ENCODE measurements at regions not wholly inside any gene's neighbourhood (a gene's known extent, or its start where the extent isn't known, plus 50 kb on each side); places are given as distances from the start of the nearest gene placed in this dataset.

DNA sequence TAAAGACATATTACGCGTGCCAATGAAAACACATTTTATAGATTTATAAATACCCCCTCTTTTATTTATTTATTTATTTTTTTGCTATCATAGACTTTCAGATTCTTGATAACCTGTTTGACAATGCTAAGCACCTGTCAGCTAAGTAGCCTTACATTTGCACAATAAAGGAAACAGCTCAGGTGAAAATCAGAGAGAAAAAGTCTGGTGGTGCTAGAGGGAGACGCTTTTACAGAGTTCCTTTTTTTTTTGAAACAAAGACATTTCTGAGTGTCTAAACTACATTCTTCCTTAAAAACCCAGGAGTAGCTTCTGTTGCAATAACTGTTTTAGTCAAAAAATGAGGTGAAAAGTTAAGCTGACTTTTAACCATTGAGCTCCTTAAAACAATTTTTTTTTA, 1611.6 kb downstream of the NCAM2 start:
- Histone ChIP-seq H2AFZ (ENCODE audit: low read depth, low read length) (no peak overlapping the region), H3K9ac (ENCODE audit: low read length) (no peak overlapping the region), H3K36me3 (replicated peaks; ENCODE audit: low read depth, low read length) (no peaks in the 10 kb centered on the region), H4K20me1 (ENCODE audit: insufficient read depth, low read length) (no peaks in the 10 kb centered on the region), H3K4me3 (ENCODE audit: low read length) (no peak overlapping the region), H3K4me1 (ENCODE audit: low read length) (no peaks in the 10 kb centered on the region), H3K79me2 (ENCODE audit: low read length) (no peaks in the 10 kb centered on the region), H3K27me3 (ENCODE audit: low read depth, low read length) (no peaks in the 10 kb centered on the region), H3K4me2 (ENCODE audit: low read length) (no peak overlapping the region), H3K27ac (ENCODE audit: low read length) (no peak overlapping the region), H3K9me3 (ENCODE audit: insufficient read depth, low read length) (no peaks in the 10 kb centered on the region)
- TF ChIP-seq EZH2phosphoT487 (IDR thresholded peaks at IDR 0.05; ENCODE audit: low read depth): no peak
- TF ChIP-seq, protein P1, sequence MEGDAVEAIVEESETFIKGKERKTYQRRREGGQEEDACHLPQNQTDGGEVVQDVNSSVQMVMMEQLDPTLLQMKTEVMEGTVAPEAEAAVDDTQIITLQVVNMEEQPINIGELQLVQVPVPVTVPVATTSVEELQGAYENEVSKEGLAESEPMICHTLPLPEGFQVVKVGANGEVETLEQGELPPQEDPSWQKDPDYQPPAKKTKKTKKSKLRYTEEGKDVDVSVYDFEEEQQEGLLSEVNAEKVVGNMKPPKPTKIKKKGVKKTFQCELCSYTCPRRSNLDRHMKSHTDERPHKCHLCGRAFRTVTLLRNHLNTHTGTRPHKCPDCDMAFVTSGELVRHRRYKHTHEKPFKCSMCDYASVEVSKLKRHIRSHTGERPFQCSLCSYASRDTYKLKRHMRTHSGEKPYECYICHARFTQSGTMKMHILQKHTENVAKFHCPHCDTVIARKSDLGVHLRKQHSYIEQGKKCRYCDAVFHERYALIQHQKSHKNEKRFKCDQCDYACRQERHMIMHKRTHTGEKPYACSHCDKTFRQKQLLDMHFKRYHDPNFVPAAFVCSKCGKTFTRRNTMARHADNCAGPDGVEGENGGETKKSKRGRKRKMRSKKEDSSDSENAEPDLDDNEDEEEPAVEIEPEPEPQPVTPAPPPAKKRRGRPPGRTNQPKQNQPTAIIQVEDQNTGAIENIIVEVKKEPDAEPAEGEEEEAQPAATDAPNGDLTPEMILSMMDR (IDR thresholded peaks at IDR 0.05; ENCODE audit: low read depth, low read length): no peak

DNA sequence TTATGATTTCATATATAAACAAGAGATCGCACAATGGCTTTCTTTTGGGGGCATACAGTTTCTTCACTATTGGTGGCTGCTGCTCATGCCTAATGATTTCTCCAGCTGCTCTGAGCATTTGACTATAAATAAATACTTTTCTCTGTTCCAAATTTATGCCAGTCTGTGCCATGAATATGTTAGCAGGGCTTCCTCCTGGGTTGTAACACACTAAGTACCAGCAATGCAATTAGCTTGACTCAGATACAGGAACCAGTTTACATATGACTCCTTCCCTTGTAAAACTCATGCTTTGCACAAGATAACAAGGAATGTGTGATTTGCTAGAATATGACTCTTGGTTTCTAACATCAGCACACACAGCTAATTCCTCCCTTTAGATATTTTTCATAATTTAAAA, 1629.7 kb downstream of the NCAM2 start:
- no peaks in the 10 kb centered on the region for H3K27me3 ChIP-seq (ENCODE audit: low read depth, low read length)
- no peaks in the 10 kb centered on the region for H3K36me3 ChIP-seq (replicated peaks; ENCODE audit: low read depth, low read length)
- no peak overlapping the region for H3K27ac ChIP-seq (ENCODE audit: low read length)
- no peak overlapping the region for H3K4me3 ChIP-seq (ENCODE audit: low read length)
- H3K4me1 ChIP-seq (ENCODE audit: low read length): no peaks in the 10 kb centered on the region; the same call in 1 of the 2 replicates
- no peak overlapping the region for H3K4me2 ChIP-seq (ENCODE audit: low read length)
- H4K20me1 ChIP-seq (ENCODE audit: insufficient read depth, low read length): no peaks in the 10 kb centered on the region
- TF ChIP-seq EZH2phosphoT487 (IDR thresholded peaks at IDR 0.05; ENCODE audit: low read depth): no peak
- TF ChIP-seq, protein P1 (IDR thresholded peaks at IDR 0.05; ENCODE audit: low read depth, low read length): no peak
- H2AFZ ChIP-seq (ENCODE audit: low read depth, low read length): no peak overlapping the region
- no peak overlapping the region for H3K9ac ChIP-seq (ENCODE audit: low read length)
- H3K79me2 ChIP-seq (ENCODE audit: low read length): no peaks in the 10 kb centered on the region
- H3K9me3 ChIP-seq (ENCODE audit: insufficient read depth, low read length): no peaks in the 10 kb centered on the region

DNA sequence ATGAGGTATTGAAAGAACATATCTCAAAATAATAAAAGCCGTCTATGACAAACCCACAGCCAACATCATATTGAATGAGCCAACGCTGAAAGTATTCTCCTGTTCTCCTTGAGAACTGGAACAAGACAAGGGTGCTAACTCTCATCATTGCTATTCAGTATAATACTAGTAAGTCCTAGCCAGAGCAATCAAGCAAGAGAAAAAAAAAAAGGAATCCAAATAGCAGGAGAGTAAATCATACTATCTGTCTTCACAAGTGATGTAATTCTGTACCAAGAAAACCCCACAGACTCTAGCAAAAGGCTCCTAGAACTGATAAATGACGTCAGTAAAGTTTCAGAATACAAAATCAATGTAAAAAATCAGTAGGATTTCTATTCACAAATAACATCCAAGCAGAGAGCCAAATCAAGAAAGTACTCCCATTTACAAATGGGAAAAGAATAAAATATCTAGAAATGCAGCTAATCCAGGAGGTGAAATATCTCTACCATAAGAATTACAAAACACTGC, 1632.8 kb downstream of the NCAM2 start:
- H3K27me3 ChIP-seq (ENCODE audit: low read depth, low read length): no peaks in the 10 kb centered on the region
- no peak overlapping the region for H2AFZ ChIP-seq (ENCODE audit: low read depth, low read length)
- no peaks in the 10 kb centered on the region for H3K79me2 ChIP-seq (ENCODE audit: low read length)
- no peaks in the 10 kb centered on the region for H4K20me1 ChIP-seq (ENCODE audit: insufficient read depth, low read length)
- H3K4me3 ChIP-seq (ENCODE audit: low read length): no peak overlapping the region
- TF ChIP-seq, protein P1 (IDR thresholded peaks at IDR 0.05; ENCODE audit: low read depth, low read length): no peak
- no peak for TF ChIP-seq EZH2phosphoT487 (IDR thresholded peaks at IDR 0.05; ENCODE audit: low read depth)
- H3K4me1 ChIP-seq (ENCODE audit: low read length): no peaks in the 10 kb centered on the region; the same call in 1 of the 2 replicates
- H3K4me2 ChIP-seq (ENCODE audit: low read length): no peak overlapping the region
- no peaks in the 10 kb centered on the region for H3K9me3 ChIP-seq (ENCODE audit: insufficient read depth, low read length)
- H3K9ac ChIP-seq (ENCODE audit: low read length): no peak overlapping the region
- no peak overlapping the region for H3K27ac ChIP-seq (ENCODE audit: low read length)
- H3K36me3 ChIP-seq (replicated peaks; ENCODE audit: low read depth, low read length): no peaks in the 10 kb centered on the region

DNA sequence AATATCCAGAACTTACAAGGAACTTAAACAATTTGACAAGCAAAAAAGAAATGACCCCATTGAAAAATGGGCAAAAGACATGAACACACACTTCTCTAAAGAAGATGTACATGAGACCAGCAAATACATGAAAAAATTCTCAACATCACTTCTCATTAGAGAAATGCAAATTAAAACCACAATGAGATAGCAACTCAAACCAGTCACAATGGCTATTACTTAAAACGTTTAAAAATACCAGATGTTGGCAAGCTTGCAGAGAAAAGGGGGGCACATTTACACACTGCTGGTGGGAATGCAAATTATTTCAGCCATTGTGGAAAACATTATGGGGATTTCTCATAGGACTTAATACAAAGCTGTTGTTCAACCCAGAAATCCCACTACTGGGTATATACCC, 1634.0 kb downstream of the NCAM2 start:
- Histone ChIP-seq H3K36me3 (replicated peaks; ENCODE audit: low read depth, low read length) (no peaks in the 10 kb centered on the region), H3K9ac (ENCODE audit: low read length) (no peak overlapping the region), H3K27me3 (ENCODE audit: low read depth, low read length) (no peaks in the 10 kb centered on the region), H3K9me3 (ENCODE audit: insufficient read depth, low read length) (no peaks in the 10 kb centered on the region), H3K4me1 (ENCODE audit: low read length) (no peaks in the 10 kb centered on the region; the same call in 1 of the 2 replicates), H3K79me2 (ENCODE audit: low read length) (no peaks in the 10 kb centered on the region), H4K20me1 (ENCODE audit: insufficient read depth, low read length) (no peaks in the 10 kb centered on the region), H3K27ac (ENCODE audit: low read length) (no peak overlapping the region), H3K4me3 (ENCODE audit: low read length) (no peak overlapping the region), H3K4me2 (ENCODE audit: low read length) (no peak overlapping the region), H2AFZ (ENCODE audit: low read depth, low read length) (no peak overlapping the region)
- TF ChIP-seq, protein P1 (IDR thresholded peaks at IDR 0.05; ENCODE audit: low read depth, low read length): no peak
- TF ChIP-seq EZH2phosphoT487 (IDR thresholded peaks at IDR 0.05; ENCODE audit: low read depth): no peak

Measured in OCI-LY3 (cell line).